DOHH2 (cell line): ENCODE measurements at regions not wholly inside any gene's neighbourhood (a gene's known extent, or its start where the extent isn't known, plus 50 kb on each side); places are given as distances from the start of the nearest gene placed in this dataset.

ENCODE experiments used
- CTCF ChIP-seq: fragments of 200-600 bp; sonication (generic); IDR thresholded peaks from one replicate; pipeline ENCODE4 v1.5.1; 2014; ENCODE audit warnings: antibody characterized with exemption, mild to moderate bottlenecking, low read depth, low read length; ENCODE audit not compliant: poor library complexity, severe bottlenecking
- EZH2phosphoT487 ChIP-seq: fragments of 200-600 bp; sonication (generic); IDR thresholded peaks from 2 replicates; pipeline ENCODE4 v1.6.1; 2017; ENCODE audit warnings: borderline replicate concordance, mild to moderate bottlenecking, antibody characterized with exemption, low read length, moderate library complexity, mixed read lengths

GRCh38 chr18:55092166-55092565 is 132.9 kb upstream of the CCDC68 start:
- no peak for TF ChIP-seq CTCF
- no peak for TF ChIP-seq EZH2phosphoT487
